ENCODE measurements at regions not wholly inside any gene's neighbourhood (a gene's known extent, or its start where the extent isn't known, plus 50 kb on each side); places are given as distances from the start of the nearest gene placed in this dataset.

DNA sequence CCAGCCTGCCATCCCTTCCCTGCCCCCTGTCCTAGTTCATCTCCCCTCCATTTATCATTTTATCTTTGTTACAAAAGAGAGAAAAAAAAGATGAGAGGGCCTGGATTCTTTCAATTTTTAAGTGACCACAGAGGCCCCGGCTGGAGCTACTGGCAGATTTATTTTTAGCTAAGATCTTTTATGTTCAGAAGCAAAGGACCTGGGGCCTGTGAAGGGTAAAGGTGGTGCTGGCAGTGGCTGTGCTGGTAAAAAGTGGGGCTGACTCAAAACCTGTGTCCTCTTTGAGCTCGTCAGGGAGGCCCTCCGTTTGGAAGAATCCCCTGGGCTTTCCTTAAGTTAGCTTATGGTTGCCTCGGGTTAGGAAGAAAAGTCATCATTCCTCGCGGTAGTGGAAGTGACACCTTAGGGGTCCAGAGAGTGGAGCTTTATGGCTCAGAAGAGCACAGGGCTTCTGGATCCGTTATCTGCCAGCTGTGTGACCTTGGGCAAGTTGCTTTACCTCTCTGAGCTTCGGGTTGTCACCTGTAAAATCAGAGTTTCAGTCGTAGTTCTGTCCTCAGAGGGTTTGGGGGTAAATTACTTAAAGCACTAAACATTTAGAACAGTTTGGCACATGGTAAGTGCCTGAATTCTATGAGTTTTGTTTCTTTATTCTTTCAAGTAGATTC lies 923.8 kb upstream of the EEF2KMT start:
- FAIRE-seq (no peak), DNase-seq (no peak), ATAC-seq (no peak)
- intact Hi-C loops (cut with DNase I) = no loop called here
- H3K4me3 ChIP-seq = no peak overlapping the region
- H3K27ac ChIP-seq = no peak overlapping the region
- no peaks in the 10 kb centered on the region for H3K36me3 ChIP-seq
- 38 to 49% methylated on average over 9 of the region's 9 CpGs for WGBS, 2 donors
- no peaks in the 10 kb centered on the region for H3K4me1 ChIP-seq
- no peaks in the 10 kb centered on the region for H3K9me3 ChIP-seq
- TF ChIP-seq, protein P1, sequence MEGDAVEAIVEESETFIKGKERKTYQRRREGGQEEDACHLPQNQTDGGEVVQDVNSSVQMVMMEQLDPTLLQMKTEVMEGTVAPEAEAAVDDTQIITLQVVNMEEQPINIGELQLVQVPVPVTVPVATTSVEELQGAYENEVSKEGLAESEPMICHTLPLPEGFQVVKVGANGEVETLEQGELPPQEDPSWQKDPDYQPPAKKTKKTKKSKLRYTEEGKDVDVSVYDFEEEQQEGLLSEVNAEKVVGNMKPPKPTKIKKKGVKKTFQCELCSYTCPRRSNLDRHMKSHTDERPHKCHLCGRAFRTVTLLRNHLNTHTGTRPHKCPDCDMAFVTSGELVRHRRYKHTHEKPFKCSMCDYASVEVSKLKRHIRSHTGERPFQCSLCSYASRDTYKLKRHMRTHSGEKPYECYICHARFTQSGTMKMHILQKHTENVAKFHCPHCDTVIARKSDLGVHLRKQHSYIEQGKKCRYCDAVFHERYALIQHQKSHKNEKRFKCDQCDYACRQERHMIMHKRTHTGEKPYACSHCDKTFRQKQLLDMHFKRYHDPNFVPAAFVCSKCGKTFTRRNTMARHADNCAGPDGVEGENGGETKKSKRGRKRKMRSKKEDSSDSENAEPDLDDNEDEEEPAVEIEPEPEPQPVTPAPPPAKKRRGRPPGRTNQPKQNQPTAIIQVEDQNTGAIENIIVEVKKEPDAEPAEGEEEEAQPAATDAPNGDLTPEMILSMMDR (IDR thresholded peaks at IDR 0.05) = no peak
- peaks cover 0 to 6% (median 2%) of the 10 kb centered on the region in 4 donors for H3K27me3 ChIP-seq

GRCh38 chr16:6020162-6020985 lies 922.8 kb upstream of the EEF2KMT start:
- no peaks in the 10 kb centered on the region for H3K36me3 ChIP-seq
- H3K4me1 ChIP-seq = no peaks in the 10 kb centered on the region
- TF ChIP-seq, protein P1 (IDR thresholded peaks at IDR 0.05) = no peak
- no peak overlapping the region for H3K4me3 ChIP-seq
- ATAC-seq (no peak), FAIRE-seq (no peak), DNase-seq (peak in 1 of 6 donors; percentile 54)
- no peaks in the 10 kb centered on the region for H3K9me3 ChIP-seq
- peaks cover 0 to 6% (median 2%) of the 10 kb centered on the region in 4 donors for H3K27me3 ChIP-seq
- 4 to 5% methylated on average over 40 to 41 of the region's 41 CpGs for WGBS, 2 donors
- intact Hi-C loops (cut with DNase I) = no loop called here
- no peak overlapping the region for H3K27ac ChIP-seq

- Histone ChIP-seq H3K4me1 (no peaks in the 10 kb centered on the region), H3K27ac (no peak overlapping the region), H3K27me3 (peaks cover 0 to 6% (median 2%) of the 10 kb centered on the region in 4 donors), H3K9me3 (no peaks in the 10 kb centered on the region), H3K36me3 (no peaks in the 10 kb centered on the region), H3K4me3 (no peak overlapping the region)
- ATAC-seq (no peak), FAIRE-seq (no peak), DNase-seq (peak in 1 of 6 donors; percentile 51)
- WGBS, 2 donors = 2% methylated on average over 22 to 50 of the region's 50 CpGs
- intact Hi-C loops (cut with DNase I) = no loop called here
- TF ChIP-seq, protein P1 (IDR thresholded peaks at IDR 0.05) = no peak
Observed at GRCh38 chr16:6019490-6019991, 921.9 kb upstream of the EEF2KMT start.

DNA sequence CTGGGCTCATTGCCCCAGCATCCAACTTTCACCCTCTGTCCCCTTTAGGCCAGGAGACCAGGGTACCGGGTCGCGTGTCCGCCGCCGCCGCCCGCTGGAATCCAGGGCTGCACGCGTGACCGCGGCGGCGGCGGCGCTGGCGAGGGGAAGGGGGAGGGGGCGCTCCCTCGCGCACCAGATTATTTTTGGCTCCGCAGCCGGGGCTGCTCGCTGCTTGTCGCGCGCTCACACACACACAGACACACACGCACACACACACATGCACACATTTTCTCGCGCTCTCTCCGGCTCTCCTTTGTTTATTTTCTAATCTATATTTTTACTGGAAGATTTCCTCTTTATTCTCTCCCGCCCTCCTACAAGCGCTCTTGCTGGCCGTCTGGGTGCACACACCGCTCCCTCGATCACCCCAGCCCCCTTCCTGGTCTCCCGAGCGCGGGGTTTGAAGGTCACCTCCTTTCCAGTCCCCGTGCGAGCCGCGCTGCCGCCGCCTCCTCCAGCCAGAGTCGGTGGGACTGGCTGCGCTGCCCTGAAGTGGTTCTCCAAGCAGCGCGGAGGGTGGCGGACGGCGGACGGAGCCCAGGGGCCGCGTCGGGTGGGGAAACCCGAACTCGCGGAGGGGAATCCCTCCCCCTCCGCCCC lies 921.4 kb upstream of the EEF2KMT start:
- Histone ChIP-seq H3K27me3 (peaks cover 0 to 6% (median 2%) of the 10 kb centered on the region in 4 donors), H3K4me1 (no peaks in the 10 kb centered on the region), H3K27ac (no peak overlapping the region), H3K9me3 (no peaks in the 10 kb centered on the region), H3K36me3 (no peaks in the 10 kb centered on the region), H3K4me3 (no peak overlapping the region)
- ATAC-seq = no peak
- 0 to 1% methylated on average over 36 to 59 of the region's 59 CpGs for WGBS, 2 donors
- intact Hi-C loops (cut with DNase I) = no loop called here
- TF ChIP-seq, protein P1 (IDR thresholded peaks at IDR 0.05) = no peak
- FAIRE-seq = no peak
- DNase-seq = peak in 2 of 6 donors; percentile 53 to 56
